ENCODE measurements at regions not wholly inside any gene's neighbourhood (a gene's known extent, or its start where the extent isn't known, plus 50 kb on each side); places are given as distances from the start of the nearest gene placed in this dataset.

- DNase-seq, result no peak
Measured at GRCh38 chr6:62670490-62671223, 384.6 kb upstream of the KHDRBS2 start.

- no peak for DNase-seq
Measured at GRCh38 chr6:62669831-62670230, 383.8 kb upstream of the KHDRBS2 start.

GRCh38 chr6:62652692-62653328 lies 366.8 kb upstream of the KHDRBS2 start:
- no peak for DNase-seq

GRCh38 chr6:62645274-62645673 lies 359.2 kb upstream of the KHDRBS2 start:
- DNase-seq, result no peak

GRCh38 chr6:62640749-62641148 lies 354.7 kb upstream of the KHDRBS2 start:
- peak in 1 of 2 experiments; percentile 31 for DNase-seq

GRCh38 chr6:62626661-62627060 lies 340.6 kb upstream of the KHDRBS2 start:
- DNase-seq, result no peak

- DNase-seq, result no peak
Measured at GRCh38 chr6:62623846-62624532, 338.0 kb upstream of the KHDRBS2 start.

- DNase-seq, result no peak
Measured at GRCh38 chr6:62615366-62616015, 329.5 kb upstream of the KHDRBS2 start.

- peak in 1 of 2 experiments; percentile 20 for DNase-seq
Measured at GRCh38 chr6:62614442-62614841, 328.4 kb upstream of the KHDRBS2 start.

- no peak for DNase-seq
Measured at GRCh38 chr6:62613928-62614327, 327.9 kb upstream of the KHDRBS2 start.

- DNase-seq, result peak; percentile 22 to 34
Measured at GRCh38 chr6:62612471-62612870, 326.4 kb upstream of the KHDRBS2 start.

- no peak for DNase-seq
Measured at GRCh38 chr6:62570372-62570771, 284.3 kb upstream of the KHDRBS2 start.

GRCh38 chr6:62541502-62541901 lies 255.5 kb upstream of the KHDRBS2 start:
- no peak for DNase-seq

- no peak for DNase-seq
Measured at GRCh38 chr6:62530985-62531384, 245.0 kb upstream of the KHDRBS2 start.

- no peak for DNase-seq
Measured at GRCh38 chr6:62528894-62529526, 243.0 kb upstream of the KHDRBS2 start.

GRCh38 chr6:62523630-62524029 lies 237.6 kb upstream of the KHDRBS2 start:
- DNase-seq, result no peak

- no peak for DNase-seq
Measured at GRCh38 chr6:62519574-62519973, 233.5 kb upstream of the KHDRBS2 start.

GRCh38 chr6:62516291-62517141 lies 230.5 kb upstream of the KHDRBS2 start:
- DNase-seq, result no peak

- no peak for DNase-seq
Measured at GRCh38 chr6:62492192-62492822, 206.3 kb upstream of the KHDRBS2 start.

GRCh38 chr6:62480544-62480943 lies 194.5 kb upstream of the KHDRBS2 start:
- DNase-seq, result no peak

- no peak for DNase-seq
Measured at GRCh38 chr6:62479697-62480220, 193.7 kb upstream of the KHDRBS2 start.

Measured in NCI-H524 (cell line).